AG04450 (cell line): ENCODE measurements at regions not wholly inside any gene's neighbourhood (a gene's known extent, or its start where the extent isn't known, plus 50 kb on each side); places are given as distances from the start of the nearest gene placed in this dataset.
A peak's percentile ranks its signal among the peaks of the same experiment; 100 is the strongest.

ENCODE experiments used
- CTCF ChIA-PET: fragments of 300-600, 350-600 bp; formaldehyde crosslinking; extraction: SDS; loops from one replicate; lab custom pipeline; 2022; ENCODE audit warnings: antibody characterized with exemption, inconsistent platforms; lab: Charles Lee
- POLR2A ChIA-PET: fragments of 350-600 bp; formaldehyde crosslinking; extraction: SDS; loops from one replicate; lab custom pipeline; 2021; ENCODE audit warnings: antibody characterized with exemption, inconsistent platforms; lab: Yijun Ruan, JAX
- DNase-seq: peaks from one replicate; pipeline ENCODE4 v3.0.0-alpha.2; 2011; ENCODE audit warnings: low read depth, low spot score
- H3K27ac ChIP-seq: one replicate; pipeline ENCODE4 v1.5.1; 2012; ENCODE audit warnings: low read depth, low read length, control low read depth
- H3K27me3 ChIP-seq: one replicate; pipeline ENCODE4 v1.6.0; 2012; ENCODE audit warnings: low read length; ENCODE audit not compliant: control insufficient read depth, insufficient read depth
- H3K4me3 ChIP-seq: 2 replicates; pipeline ENCODE4 v1.5.1; 2011; ENCODE audit warnings: mild to moderate bottlenecking, low read depth, low read length, control low read depth
- H3K9me3 ChIP-seq: 2 replicates; pipeline ENCODE4 v1.5.1; 2012; ENCODE audit warnings: low read length; ENCODE audit not compliant: control insufficient read depth, insufficient read depth
- CTCF ChIP-seq: IDR thresholded peaks from 2 replicates; pipeline ENCODE4 v1.5.1; 2011; ENCODE audit warnings: low read depth, low read length, control low read depth, inconsistent platforms

DNA sequence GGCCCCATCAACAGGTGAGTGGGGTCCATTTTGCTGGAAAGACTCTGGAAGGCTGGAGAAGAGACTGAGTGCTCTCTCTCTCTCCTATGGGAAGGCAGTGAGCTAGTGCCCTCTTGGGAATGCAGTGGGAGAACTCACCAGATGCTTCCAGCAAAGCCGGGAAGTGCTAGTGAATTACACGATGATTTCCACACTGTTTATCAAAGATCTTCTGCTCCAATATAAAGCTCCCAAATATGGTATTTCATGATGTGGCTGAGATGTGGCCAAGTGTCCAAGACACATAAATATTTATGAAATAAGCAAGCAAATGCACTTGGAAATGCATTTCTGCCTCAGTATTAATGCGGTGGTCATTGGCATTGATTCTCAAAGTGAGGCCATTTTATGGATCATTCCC lies 135.9 kb downstream of the VAPA start:
- Histone ChIP-seq H3K9me3 (no peaks in the 10 kb centered on the region; the same call in 1 of the 2 replicates), H3K27ac (peak overlapping the region; percentile 13), H3K27me3 (no peaks in the 10 kb centered on the region), H3K4me3 (no peak overlapping the region)
- CTCF ChIA-PET: interaction anchor here (1.3 kb wide), 1 partner anchor 9 kb away, joined by 4 read pairs; no protein-coding TSS in a partner anchor
- DNase-seq: no peak
- no peak for TF ChIP-seq CTCF
- POLR2A ChIA-PET: interaction anchor here (1.1 kb wide), 1 partner anchor 8 kb away, joined by 3 read pairs; no protein-coding TSS in a partner anchor

- no peak for DNase-seq
These were observed 137.1 kb downstream of the VAPA start for GRCh38 chr18:10050956-10051355.

DNA sequence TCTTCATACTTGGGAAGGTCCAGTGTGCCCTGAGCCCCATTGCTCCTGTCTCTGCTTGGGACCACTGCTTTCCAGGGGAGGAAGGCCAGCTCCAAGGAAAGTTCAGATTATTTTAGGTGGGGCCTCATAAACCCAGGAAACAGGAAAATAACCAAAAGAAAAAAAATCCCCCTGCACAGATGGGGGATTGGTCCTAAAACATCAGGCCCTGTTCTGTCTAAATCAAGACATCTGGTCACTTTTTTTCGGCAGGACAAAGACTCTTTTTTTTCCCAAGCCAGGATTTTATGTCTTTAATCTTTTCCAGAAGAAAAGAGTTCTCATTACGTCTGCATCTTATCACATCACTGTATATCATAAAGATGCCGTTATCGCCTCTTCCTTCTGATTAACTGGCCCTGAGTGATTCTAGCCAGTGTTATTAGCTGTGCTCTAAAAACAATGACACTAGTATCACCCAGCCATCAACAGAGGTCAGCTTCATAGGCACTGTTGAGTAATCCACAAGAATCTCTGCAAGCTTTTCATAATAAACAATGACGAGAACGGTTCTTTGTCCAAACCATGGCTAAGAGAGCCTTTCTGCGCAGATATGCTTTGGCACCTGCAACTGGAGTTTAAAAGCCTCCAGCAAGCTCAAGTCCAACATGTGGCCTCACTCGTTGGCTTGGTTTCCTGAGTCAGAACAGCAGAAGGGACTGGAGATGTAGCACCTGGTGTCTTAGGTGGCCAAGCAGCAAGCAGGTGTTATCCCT lies 138.2 kb downstream of the VAPA start:
- peak; percentile 91 for DNase-seq
- H3K9me3 ChIP-seq: peaks cover 3% of the 10 kb centered on the region; the same call in 1 of the 2 replicates
- H3K27me3 ChIP-seq: no peaks in the 10 kb centered on the region
- H3K27ac ChIP-seq: peak overlapping the region; percentile 23
- no peak overlapping the region for H3K4me3 ChIP-seq
- CTCF ChIA-PET: no interaction called here
- POLR2A ChIA-PET: interaction anchor here (0.7 to 1.3 kb wide), 3 partner anchors 11 to 41 kb away, joined by 3 to 6 read pairs (median 3); no protein-coding TSS in a partner anchor
- no peak for TF ChIP-seq CTCF

More at GRCh38 chr18:10050956-10051355, 137.1 kb downstream of the VAPA start:
- ChIA-PET CTCF (no interaction called here), POLR2A (no interaction called here)
- H3K9me3 ChIP-seq: no peaks in the 10 kb centered on the region
- no peaks in the 10 kb centered on the region for H3K27me3 ChIP-seq
- TF ChIP-seq CTCF: no peak
- no peak overlapping the region for H3K27ac ChIP-seq
- H3K4me3 ChIP-seq: no peak overlapping the region

- no peak for DNase-seq
- Histone ChIP-seq H3K27ac (no peak overlapping the region), H3K9me3 (peaks cover 3% of the 10 kb centered on the region; the same call in 1 of the 2 replicates), H3K27me3 (no peaks in the 10 kb centered on the region), H3K4me3 (no peak overlapping the region)
- CTCF ChIA-PET: no interaction called here
- POLR2A ChIA-PET: interaction anchor here (0.7 to 1.3 kb wide), 3 partner anchors 12 to 42 kb away, joined by 3 to 6 read pairs (median 3); no protein-coding TSS in a partner anchor
- TF ChIP-seq CTCF: no peak
These were observed 139.1 kb downstream of the VAPA start for GRCh38 chr18:10052871-10053270.

DNA sequence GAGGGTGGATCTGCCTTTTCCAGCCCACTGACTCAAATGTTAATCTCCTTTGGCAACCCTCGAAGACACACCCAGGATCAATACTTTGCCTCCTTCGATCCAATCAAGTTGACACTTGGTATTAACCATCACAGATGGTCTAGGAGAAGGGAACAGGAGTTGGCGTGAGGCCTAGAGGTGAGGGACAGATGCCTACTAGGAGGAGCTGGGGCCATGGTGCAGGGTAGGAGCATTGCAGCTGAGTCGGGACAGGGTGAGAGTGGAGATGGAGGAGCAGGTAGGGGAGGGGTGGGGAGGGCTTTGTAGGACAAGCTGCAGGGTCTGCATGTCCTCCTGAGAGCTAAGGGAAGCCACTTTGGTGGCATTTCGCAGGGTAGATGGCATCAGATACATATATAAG lies 140.0 kb downstream of the VAPA start:
- ChIA-PET POLR2A (no interaction called here), CTCF (no interaction called here)
- no peak for TF ChIP-seq CTCF
- H3K4me3 ChIP-seq: no peak overlapping the region
- H3K27me3 ChIP-seq: no peaks in the 10 kb centered on the region
- H3K27ac ChIP-seq: no peak overlapping the region
- DNase-seq: no peak
- peaks cover 3% of the 10 kb centered on the region; the same call in 1 of the 2 replicates for H3K9me3 ChIP-seq
